Occipital lobe (tissue), 1 donor: ENCODE measurements at regions not wholly inside any gene's neighbourhood (a gene's known extent, or its start where the extent isn't known, plus 50 kb on each side); places are given as distances from the start of the nearest gene placed in this dataset.
"Not testable (repeated sequence)": the region's sequence is repeated elsewhere in the genome, so short reads cannot be mapped to it uniquely, and the experiment has no call there.

ENCODE experiments used
- DNase-seq: peaks from one replicate; lab custom pipeline; 2025; lab: John Stamatoyannopoulos, UW

GRCh38 chr1:199040076-199040905 is 401.5 kb downstream of the PTPRC start:
- DNase-seq, result no peak

GRCh38 chr1:199041173-199041914 is 402.5 kb downstream of the PTPRC start:
- no peak for DNase-seq

GRCh38 chr1:199042193-199042592 is 403.4 kb downstream of the PTPRC start:
- DNase-seq, result no peak

- no peak for DNase-seq
Observed at GRCh38 chr1:199044191-199044590, 405.4 kb downstream of the PTPRC start.

- no peak for DNase-seq
Observed at GRCh38 chr1:199046618-199047017, 407.8 kb downstream of the PTPRC start.

- no peak for DNase-seq
Observed at GRCh38 chr1:199054694-199055093, 415.9 kb downstream of the PTPRC start.

GRCh38 chr1:199057322-199057721 is 418.5 kb downstream of the PTPRC start:
- no peak for DNase-seq

GRCh38 chr1:199058281-199058680 is 419.4 kb downstream of the PTPRC start:
- no peak for DNase-seq

- no peak for DNase-seq
Observed at GRCh38 chr1:199064971-199065370, 426.1 kb downstream of the PTPRC start.

GRCh38 chr1:199067483-199067882 is 428.6 kb downstream of the PTPRC start:
- no peak for DNase-seq

GRCh38 chr1:199071080-199071479 is 432.2 kb downstream of the PTPRC start:
- DNase-seq, result no peak

- no peak for DNase-seq
Observed at GRCh38 chr1:199073166-199073565, 434.3 kb downstream of the PTPRC start.

- DNase-seq, result no peak
Observed at GRCh38 chr1:199075792-199076191, 437.0 kb downstream of the PTPRC start.

- no peak for DNase-seq
Observed at GRCh38 chr1:199079994-199080393, 441.2 kb downstream of the PTPRC start.

GRCh38 chr1:199081739-199082138 is 442.9 kb downstream of the PTPRC start:
- no peak for DNase-seq

GRCh38 chr1:199082778-199083389 is 444.0 kb downstream of the PTPRC start:
- DNase-seq, result no peak

GRCh38 chr1:199083680-199084079 is 444.8 kb downstream of the PTPRC start:
- no peak for DNase-seq

GRCh38 chr1:199084293-199084692 is 445.5 kb downstream of the PTPRC start:
- no peak for DNase-seq

GRCh38 chr1:199085903-199086302 is 447.1 kb downstream of the PTPRC start:
- DNase-seq, result no peak

GRCh38 chr1:199087144-199087543 is 448.3 kb downstream of the PTPRC start:
- DNase-seq, result no peak

- no peak for DNase-seq
Observed at GRCh38 chr1:199089393-199090122, 450.7 kb downstream of the PTPRC start.

- DNase-seq, result not testable (repeated sequence)
Observed at GRCh38 chr1:199095628-199096027, 456.8 kb downstream of the PTPRC start.
